Glomerular visceral epithelial cell (primary cell): ENCODE measurements at regions not wholly inside any gene's neighbourhood (a gene's known extent, or its start where the extent isn't known, plus 50 kb on each side); places are given as distances from the start of the nearest gene placed in this dataset.
"Not testable (repeated sequence)": the region's sequence is repeated elsewhere in the genome, so short reads cannot be mapped to it uniquely, and the experiment has no call there.

Experiments used
- DNase-seq: peaks from one replicate; pipeline ENCODE4 v3.0.0-alpha.2; 2016; ENCODE audit errors: extremely low spot score

DNA sequence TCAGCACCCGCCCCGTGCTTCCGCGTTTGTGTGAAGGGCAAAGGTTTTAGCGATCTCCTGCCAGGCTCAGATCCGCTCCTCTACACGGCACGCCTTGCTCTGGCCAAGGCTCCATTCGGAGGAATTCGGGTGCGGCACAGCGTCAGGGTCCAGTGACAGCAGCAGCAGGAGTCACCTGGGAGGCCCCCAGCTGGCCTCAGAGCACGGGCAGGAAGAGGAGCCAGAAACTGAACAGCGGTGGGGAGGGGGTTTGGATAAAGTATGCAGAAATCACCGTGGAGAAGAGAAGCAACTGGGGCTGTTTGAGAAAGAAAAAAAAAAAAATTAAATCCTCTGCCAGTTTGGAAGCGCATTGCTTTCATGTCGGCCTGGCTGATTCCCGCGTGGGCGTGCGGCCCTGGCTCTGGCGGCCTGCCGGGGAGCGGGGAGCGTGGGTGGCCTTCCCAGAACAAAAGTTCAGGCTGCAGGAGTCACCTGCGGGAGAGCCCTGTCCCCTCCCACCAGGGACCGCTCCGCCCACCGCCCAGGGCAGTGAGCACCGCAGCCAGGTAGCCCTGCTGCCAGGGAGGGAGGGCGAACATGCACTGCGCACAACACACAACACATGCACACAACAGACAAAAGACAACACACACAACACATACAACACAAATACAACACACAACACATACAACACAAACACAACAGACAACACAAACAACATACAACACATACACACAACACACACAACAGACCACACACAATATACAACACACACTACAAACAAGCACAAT is 107.6 kb downstream of the ETS2 start:
- DNase-seq = peak; percentile 42

DNA sequence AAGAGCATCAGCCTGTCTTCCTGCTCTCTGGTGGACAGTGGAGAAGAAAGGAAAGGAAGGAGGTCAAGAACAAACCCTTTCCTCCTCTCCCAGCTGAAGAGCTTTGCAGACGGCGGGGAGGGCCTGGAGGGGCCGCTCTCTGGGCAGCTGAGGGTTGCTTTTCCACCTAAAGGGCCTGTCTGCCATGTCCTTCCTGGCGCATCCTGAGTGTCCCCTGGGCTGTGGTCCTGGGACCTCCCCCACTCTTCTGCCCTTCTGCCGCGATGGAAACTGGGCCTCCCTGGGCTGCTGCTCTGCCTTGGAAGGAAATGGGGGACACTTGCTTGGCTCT is 107.0 kb downstream of the ETS2 start:
- DNase-seq = no peak

DNA sequence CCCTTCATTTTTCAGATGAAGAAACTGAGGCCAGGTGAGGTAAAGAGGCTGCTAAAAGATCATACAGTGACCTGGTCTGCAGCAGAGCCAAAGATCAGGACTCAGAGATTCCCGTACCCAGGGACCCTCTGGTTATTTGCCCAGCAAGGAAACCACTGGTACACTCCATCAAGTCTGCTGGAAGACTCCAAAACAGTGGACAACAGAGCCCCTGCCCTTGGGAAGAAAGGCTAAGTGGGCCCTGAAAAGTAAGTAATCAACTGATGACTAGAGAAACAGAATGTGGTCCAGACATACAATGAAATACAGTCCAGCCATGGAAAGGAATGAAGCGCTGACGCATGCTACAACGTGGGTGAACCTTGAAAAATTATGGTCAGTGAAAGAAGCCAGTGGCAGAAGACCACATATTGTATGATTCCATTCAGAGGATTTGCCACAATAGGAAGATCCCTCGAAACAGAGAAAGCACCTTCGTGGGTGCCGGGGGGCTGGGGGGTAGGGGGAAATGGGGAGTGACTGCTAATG is 106.4 kb downstream of the ETS2 start:
- DNase-seq = no peak

DNA sequence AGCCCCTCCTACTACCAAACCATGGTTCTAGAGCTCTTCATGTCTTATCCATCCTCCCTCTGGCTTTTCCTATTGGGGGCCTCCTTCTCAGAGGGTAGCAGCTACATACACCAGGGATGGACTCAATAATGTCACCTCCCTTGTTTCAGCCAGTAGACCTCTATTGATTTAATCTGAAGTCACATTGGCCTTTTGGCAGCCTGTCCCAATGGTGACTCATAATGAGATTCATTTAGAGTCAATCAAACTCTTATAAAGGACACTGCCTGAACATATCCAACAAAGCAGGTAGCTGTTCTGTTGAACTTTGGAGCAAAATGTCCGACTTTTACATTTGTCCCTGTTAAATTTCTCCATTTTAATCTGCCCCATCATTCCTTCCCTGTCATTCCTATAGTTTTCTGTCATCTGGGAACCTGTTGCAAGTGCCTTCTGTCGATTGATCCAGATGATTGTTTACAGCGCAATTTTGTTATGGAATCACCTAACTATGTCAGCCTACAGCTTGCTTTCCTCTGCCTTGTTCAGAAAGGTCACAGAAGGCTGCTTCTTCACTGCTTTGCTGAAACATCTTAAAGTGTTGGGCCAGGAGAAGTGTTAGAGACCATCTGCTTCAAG is 105.9 kb downstream of the ETS2 start:
- DNase-seq = no peak

DNA sequence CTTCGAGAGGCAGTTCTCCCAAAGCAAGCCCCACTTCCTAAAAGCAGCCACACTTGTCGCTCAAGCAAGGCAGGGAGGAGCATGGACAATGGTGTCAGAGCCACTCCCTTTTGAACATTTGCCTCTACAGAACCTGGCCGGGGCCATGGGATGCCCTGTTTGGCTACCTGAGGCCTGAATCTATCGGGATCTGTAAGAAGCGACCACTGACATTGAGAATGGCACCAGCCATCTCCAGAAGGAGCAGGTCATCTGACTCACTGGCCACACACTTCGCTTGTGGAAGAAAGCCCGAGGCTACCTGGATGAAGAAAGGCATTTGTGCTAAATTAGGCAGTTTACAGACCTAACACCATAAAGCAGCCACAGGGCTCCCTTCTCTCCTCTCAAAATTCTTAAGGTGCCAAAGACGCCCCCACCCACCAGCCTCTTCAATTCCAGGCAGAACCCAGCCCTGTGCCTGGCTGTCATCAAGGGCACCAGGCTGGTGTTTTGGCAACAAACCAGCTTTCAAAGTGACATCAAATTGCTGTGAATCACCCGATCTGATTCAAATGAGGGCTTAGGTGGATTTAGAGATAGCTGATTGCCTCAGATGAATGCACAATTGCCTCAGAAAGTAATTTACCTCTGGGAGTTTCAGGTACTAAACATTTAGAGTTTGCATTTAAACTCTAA is 104.8 kb downstream of the ETS2 start:
- DNase-seq = no peak

DNA sequence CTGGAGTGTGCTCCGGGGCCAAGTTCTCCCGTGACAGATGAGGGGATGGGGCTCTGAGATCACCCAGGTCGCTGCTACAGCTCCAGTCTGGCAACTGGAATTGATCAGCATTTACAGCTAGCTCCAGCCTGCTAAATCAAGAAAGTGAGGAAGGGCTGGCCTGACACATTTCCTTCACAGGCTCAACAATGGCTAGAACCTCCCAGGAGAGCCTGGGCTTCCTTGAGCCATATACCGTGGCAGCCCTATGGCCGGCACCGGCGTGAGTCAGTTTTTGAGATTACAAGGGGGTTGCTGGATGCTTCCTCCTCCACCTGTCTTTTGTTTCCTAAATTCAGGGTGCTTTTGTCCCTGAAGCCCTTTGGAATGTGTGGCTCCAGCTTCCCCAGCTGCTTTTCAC is 104.2 kb downstream of the ETS2 start:
- no peak for DNase-seq

DNA sequence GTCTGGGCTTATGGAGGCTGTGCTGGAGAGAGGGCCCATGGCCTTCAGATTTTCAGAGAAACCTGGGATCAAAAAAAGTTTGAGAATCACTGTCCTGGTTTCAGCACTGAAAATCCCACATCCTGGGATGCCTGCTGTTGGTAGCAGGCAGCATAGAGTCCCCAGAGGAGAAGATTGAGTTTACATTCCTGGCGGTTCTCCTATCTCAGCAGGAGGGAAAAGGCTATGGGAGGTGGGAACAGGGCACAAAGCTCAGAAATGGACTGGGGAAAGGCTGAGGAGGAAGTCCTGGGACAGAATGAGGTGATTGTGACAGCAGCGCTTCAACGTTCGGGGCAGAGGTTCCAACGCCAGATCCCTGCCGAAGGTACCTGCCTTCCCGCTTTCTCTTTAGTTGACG is 103.4 kb downstream of the ETS2 start:
- DNase-seq = no peak

DNA sequence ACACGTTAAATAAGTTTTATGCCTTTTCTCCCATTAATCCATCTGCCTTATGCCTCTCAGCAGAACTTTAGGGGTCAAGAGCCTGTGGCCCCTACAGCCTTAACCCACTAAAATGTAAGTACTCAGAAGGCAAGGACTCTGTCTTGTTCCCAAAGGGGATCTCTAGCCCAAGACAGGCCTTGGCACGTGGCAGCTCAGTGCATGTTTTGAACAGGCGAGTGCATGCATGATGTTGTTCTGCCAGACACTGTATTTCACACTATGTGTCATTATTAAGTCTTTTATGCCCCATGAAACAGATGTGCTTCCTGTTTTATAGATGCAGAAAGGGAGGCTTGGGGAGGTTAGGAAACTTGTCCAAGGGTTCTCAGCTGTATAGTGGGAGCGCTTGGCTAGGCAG is 102.8 kb downstream of the ETS2 start:
- DNase-seq = no peak

DNA sequence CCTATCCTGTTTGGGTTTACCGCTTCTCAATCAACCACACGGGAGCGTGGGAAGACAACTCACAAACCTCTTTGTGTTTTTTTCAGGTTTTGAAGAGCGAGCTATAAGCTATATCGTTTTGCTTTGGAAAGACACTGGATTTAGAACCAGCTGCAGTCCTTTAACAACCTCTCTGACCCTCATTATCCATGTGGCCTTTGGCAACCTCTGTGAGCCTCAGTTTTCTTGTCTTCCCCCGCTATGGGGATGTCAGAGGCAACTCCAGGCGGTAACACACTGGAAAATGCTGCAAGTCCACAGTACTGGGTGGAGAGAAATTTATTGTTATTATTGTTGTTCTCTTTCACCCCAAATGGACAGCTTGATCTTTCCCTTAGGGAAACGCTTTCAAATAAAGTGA is 100.0 kb downstream of the ETS2 start:
- no peak for DNase-seq

DNA sequence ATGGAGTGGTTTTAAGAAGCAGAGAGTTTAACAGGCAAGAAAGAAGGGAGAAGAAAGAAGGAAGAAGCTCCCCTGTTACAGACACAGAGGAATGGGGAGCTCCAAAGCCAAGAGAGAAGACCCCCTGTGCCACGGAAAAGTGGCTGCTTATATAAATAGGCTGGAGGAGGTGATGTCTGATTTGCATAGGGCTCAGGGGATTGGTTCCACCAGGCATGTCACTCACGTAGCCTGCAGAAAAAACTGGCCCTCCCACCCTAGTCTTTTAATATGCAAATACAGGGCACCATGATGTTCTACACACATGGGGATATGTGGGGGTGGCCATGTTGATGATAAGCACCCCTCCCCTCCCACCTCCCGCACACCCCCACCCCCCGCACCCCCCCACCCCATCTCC is 99.6 kb downstream of the ETS2 start:
- DNase-seq = no peak

DNA sequence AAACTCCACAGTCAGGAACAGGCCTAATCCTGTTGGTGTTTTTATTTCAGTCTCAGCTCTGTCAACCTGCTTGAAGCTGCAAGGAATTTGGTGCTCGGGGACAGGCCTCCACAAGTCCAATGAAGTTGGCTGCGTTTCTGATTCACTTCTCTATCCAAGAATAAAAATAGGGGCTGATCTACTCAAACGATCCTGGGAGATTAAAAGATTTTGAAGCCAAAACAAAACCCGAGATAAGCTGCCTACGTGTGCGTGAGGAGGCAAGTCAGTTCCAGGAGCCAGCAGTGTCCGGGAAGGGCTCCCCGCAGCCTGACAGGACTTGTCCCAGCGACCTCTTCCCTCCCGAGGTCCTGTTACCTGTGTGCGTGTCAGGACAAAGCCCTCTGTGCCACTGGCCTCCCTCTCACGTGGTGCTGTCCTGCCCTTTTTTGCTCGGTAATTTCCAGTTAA is 98.0 kb downstream of the ETS2 start:
- DNase-seq = no peak

DNA sequence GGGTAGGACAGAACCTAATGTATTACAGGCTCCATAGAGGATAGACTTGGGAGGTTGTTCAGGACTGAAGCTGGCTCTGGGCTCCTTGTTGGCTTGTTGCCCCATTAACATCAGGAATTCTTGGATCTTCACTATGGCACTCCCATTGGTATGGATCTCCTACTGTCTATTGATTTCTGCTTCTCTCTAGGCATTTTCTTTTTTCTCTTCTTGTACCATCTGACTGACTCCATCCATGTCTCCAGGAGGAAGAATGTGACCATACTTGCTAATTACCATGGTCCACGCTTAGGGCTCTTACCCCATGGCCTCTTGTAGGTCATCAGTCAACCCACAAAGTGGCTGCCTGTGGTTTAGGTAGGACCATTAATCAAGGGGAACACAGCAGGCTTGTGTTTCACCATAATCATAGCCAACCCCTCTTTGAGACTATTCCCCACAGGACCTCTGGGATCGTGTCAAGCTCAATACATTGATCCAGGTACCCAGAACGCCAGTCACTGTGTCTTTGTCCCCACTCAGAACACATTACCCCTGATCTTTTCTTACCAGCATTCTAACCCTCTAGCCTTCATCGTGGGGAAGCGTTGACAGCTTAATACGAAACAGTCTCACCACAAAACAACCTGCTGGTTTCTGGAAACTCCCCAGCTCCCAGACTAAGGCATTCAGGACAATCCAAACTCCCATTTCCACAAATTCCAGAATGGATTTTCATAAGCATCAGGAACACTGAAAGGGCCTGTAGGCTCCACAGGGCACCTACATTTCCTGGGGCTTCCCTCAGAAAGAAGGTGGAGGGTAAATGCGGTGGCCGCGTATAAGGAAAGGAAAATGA is 97.1 kb downstream of the ETS2 start:
- peak; percentile 59 for DNase-seq

DNA sequence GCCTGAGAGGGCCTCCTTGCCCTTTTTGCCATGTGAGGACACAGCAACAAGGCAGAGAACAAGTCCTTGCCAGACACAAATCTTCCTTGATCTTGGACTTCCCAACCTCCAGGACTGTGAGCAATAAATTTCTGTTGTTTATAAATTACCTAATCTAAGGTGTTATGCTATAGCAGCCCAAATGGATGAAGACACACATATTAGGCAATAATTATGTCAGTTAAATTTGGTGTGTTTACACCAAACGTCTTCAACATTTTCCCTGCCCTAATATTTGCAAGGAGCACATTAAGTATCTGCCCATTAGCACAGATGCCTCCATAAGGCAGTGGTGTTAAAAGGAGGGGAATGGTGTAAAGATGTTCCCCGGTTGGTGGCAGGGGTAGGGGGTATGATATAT is 94.8 kb downstream of the ETS2 start:
- no peak for DNase-seq

DNA sequence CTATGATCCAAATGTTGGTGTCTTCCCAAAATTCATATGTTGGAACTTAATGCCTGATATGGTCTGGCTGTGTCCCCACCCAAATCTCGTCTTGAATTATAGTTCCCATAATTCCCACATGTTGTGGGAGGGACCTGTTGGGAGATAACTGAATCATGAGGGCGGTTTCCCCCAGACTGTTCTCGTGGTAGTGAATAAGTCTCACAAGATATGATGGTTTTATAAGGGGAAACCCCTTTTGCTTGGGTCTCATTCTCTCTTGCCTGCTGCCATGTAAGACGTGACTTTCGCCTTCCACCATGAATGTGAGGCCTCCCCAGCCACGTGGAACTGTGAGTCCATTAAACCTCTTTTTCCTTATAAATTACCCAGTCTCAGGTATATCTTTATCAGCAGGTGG is 94.3 kb downstream of the ETS2 start:
- not testable (repeated sequence) for DNase-seq

DNA sequence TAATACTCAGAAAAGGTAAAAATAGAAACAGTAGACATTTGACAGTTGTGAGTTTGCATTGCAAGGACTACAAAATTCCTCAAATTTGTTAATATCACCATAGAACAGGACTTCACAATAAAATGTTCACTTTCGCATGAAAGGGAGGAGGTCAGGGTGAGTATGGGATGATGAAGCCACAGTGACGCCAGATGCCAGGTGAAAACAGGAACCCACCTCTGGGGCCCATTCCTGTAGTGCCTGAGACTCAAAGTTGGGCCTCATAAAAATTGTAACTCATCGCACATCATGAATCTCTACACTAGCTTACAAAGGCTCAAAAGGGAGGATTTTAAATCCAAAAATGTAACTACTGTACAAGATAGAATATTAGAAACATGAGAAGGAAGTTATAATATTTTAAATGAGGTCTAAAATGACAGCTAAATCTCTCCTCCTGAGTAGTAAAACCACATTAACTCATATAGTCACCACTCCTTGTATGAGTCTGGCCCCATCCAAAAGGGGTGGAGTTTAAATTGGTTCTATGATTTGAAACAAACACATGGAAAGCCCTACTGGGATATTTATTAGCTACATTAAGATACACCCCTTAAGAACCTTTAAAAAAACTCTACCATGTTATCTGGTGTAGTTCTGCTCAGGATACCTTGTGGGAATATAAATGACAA is 93.7 kb downstream of the ETS2 start:
- no peak for DNase-seq

DNA sequence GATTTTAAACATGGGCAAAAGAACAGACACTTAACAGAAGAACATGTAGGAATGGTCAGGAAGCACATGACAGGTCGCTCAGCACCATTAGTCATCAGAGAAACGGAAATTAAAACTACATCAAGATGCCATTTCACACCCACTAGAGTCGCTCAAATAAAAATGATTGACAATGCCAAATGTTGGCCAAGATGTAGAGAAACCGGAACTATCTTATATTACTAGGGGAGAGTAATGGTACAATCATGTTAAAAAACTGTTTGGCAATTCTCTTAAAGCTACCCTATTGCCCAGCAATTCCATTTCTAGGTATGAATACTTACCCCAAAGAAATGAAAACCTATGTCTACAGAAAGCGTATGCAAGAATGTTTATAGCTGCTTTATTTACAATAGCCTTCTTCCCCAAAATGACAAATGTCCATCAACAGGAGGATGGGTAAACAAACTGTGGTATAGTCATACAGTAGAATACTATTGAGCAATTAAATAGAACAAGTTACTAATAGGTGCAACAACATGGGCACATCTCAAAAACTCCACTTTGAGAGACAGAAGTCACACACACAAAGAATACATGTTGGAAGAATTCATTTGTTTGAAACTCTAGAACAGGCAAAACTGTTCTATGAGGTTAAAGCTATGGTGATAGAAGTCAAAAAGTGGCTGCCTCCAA is 92.8 kb downstream of the ETS2 start:
- DNase-seq = no peak

DNA sequence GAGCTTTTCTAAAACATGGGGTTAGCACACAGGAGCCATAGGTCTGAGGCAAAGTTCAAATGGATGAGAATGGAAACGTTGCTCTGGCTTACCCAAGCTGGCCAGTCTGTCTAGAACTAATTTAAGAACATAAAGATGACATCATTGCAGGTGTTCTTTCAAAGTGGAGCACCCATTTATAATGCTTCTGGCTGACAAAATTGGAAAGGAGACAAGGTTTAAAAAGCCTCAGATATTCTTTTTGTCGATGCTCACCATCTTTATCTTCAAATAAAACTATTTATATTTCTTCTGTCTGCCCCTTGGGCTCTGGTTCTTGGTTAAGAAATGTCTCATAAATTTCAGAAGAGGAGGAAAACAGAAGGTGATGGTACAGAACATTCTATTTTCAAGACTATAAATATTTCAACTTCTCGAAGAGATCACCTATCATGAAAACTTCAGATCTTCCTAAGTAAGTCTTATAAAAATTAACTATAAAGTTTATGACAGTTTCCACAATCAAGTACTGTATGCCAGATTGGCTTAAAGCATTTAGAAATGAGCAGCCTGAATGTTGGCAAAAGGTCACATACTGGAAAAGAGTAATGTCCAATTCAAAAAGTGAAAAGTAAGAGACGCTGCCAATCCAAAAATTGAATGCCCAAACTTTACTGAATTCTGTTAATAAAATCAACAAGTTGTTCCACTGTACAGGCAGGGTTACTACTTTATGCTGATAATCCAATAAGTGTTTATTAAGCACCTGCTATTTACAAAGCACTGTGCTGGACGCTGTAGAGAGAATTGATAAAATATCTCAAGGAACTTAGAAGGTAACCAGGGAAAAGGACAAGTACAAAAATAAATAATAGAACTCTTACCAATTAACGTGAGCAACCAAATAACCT is 92.0 kb downstream of the ETS2 start:
- no peak for DNase-seq

DNA sequence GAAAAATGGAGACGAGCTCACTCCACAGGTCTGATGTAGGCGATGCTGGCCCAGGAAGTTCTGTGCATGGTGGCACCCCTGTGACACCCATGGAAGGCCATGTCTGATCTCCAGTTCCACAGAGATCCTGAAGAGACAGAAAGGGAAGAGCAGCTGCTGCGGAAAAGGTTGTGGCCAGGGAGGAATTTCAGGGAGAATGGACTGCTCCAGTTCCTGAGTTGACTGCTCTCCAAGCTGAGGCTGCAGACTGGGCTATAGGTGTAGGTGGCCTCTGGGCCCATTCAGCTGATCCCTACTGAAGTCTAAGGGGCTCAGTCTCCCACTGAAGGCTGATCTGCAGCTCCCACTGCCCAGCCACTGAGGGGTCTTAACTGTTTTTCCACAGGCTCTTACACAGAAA is 89.2 kb downstream of the ETS2 start:
- DNase-seq = no peak

DNA sequence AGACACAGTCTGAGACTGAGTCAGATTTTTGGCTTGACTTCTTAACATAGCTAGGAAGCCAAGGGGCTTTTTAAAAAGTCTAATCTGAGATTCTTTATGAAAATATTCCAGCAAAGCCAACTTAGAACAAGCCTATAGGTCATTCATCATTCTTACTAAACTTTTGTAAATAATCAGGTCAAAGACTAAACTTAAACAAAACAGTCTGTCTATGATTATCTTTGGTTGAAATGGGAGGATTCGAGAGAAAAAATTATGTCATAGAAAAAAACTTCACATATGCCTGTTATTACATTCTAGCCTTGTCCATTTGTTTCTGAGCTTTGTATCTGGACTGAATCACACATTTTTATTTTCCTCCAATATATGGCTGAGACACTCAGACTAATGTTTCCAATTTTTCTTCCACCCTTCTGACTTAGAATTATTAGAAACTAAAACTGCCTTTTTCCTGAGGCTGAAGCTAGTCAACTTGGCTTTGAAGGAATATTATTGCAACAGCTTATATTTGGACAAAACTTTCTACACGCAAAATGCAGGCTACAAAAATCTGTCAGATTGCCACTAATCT is 83.3 kb downstream of the ETS2 start:
- no peak for DNase-seq

DNA sequence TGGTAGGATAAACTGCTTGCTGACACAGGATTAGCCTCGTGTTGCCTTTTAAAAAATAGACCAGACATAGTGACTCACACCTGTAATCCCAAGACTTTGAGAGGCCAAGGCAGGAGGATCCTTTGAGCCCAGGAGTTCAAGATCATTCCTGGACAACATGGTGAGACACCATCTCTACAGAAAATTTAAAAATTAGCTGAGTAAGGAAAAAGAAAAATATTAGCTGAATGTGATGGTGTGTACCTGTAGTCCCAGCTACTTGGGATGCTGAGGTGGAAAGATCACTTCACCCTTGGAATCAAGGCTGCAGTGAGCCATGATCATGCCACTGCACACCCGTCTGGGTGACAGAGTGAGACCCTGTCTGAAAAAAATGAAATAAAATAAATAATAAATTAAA is 82.0 kb downstream of the ETS2 start:
- DNase-seq = no peak
